ENCODE measurements at regions not wholly inside any gene's neighbourhood (a gene's known extent, or its start where the extent isn't known, plus 50 kb on each side); places are given as distances from the start of the nearest gene placed in this dataset.

GRCh38 chr3:171532294-171532693, 72.1 kb upstream of the TNIK start:
- DNase-seq: no peak
- Histone ChIP-seq H3K14ac (ENCODE audit: low read length) (no peak overlapping the region), H3K27me3 (ENCODE audit: insufficient read depth, low read length) (no peaks in the 10 kb centered on the region), H2AFZ (ENCODE audit: insufficient read depth, low read length, poor library complexity) (no peak overlapping the region), H3K23ac (ENCODE audit: low read length) (no peak overlapping the region), H4K12ac (ENCODE audit: low read depth, low read length) (no peak overlapping the region), H3K4me2 (ENCODE audit: low read length) (no peak overlapping the region), H3K9me3 (ENCODE audit: insufficient read depth, low read depth, low read length) (no peaks in the 10 kb centered on the region), H3K4me3 (ENCODE audit: low read depth, low read length) (no peak overlapping the region), H3K4me1 (ENCODE audit: control insufficient read depth in 1 of 2, insufficient read depth in 2 of 2, low read length in 2 of 2) (no peaks in the 10 kb centered on the region), H3K27ac (ENCODE audit: low read depth, low read length) (no peak overlapping the region), H2BK120ac (ENCODE audit: insufficient read depth, low read length, poor library complexity) (no peak overlapping the region), H2BK5ac (ENCODE audit: low read depth, low read length, poor library complexity) (no peak overlapping the region), H3K79me2 (ENCODE audit: control insufficient read depth, insufficient read depth, low read length, poor library complexity) (no peaks in the 10 kb centered on the region), H3K79me1 (ENCODE audit: low read length) (no peaks in the 10 kb centered on the region), H4K8ac (ENCODE audit: low read depth, low read length) (no peak overlapping the region), H3K36me3 (ENCODE audit: control insufficient read depth in 1 of 2, insufficient read depth in 2 of 2, low read length in 2 of 2) (no peaks in the 10 kb centered on the region), H3K9ac (ENCODE audit: low read length) (no peak overlapping the region), H4K91ac (ENCODE audit: low read depth, low read length) (no peak overlapping the region), H2BK12ac (ENCODE audit: low read length) (no peak overlapping the region), H3K18ac (ENCODE audit: low read length) (no peak overlapping the region), H3K4ac (ENCODE audit: low read depth, low read length) (no peak overlapping the region), H2AK5ac (ENCODE audit: low read length) (no peak overlapping the region)
- WGBS (ENCODE audit: extremely low coverage, insufficient coverage, insufficient read length): no CpG with 5 or more reads among the region's 1 CpG

DNA sequence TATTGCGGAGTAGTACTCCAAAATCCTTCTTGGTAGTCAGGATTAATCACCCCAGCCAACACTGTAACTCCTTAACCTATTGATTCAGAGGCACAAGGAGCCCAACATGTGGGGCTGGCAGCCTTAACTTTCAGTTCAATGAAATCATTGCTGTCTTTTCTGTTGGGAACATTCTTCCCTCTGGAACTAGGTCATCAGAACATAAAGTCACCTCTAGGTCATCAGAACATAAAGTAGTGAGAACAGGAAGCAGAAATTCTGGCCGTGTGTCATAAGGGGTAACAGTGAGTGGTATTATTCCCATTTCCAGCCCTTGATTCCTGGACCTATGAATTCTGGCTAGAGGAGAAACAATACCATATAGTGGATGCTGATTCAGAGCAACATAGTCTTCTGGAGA, 71.5 kb upstream of the TNIK start:
- H3K79me2 ChIP-seq (ENCODE audit: control insufficient read depth, insufficient read depth, low read length, poor library complexity): no peaks in the 10 kb centered on the region
- no peaks in the 10 kb centered on the region for H3K27me3 ChIP-seq (ENCODE audit: insufficient read depth, low read length)
- no peaks in the 10 kb centered on the region for H3K36me3 ChIP-seq (ENCODE audit: control insufficient read depth in 1 of 2, insufficient read depth in 2 of 2, low read length in 2 of 2)
- no peak overlapping the region for H4K12ac ChIP-seq (ENCODE audit: low read depth, low read length)
- WGBS (ENCODE audit: extremely low coverage, insufficient coverage, insufficient read length): no CpG with 5 or more reads among the region's 2 CpGs
- H3K14ac ChIP-seq (ENCODE audit: low read length): no peak overlapping the region
- H2BK120ac ChIP-seq (ENCODE audit: insufficient read depth, low read length, poor library complexity): no peak overlapping the region
- no peaks in the 10 kb centered on the region for H3K9me3 ChIP-seq (ENCODE audit: insufficient read depth, low read depth, low read length)
- no peak overlapping the region for H2BK12ac ChIP-seq (ENCODE audit: low read length)
- no peaks in the 10 kb centered on the region for H3K4me1 ChIP-seq (ENCODE audit: control insufficient read depth in 1 of 2, insufficient read depth in 2 of 2, low read length in 2 of 2)
- H3K23ac ChIP-seq (ENCODE audit: low read length): no peak overlapping the region
- H3K27ac ChIP-seq (ENCODE audit: low read depth, low read length): no peak overlapping the region
- H3K4me3 ChIP-seq (ENCODE audit: low read depth, low read length): no peak overlapping the region
- no peak overlapping the region for H2AK5ac ChIP-seq (ENCODE audit: low read length)
- no peak for DNase-seq
- no peak overlapping the region for H3K9ac ChIP-seq (ENCODE audit: low read length)
- H4K8ac ChIP-seq (ENCODE audit: low read depth, low read length): no peak overlapping the region
- H3K79me1 ChIP-seq (ENCODE audit: low read length): no peaks in the 10 kb centered on the region
- no peak overlapping the region for H2BK5ac ChIP-seq (ENCODE audit: low read depth, low read length, poor library complexity)
- no peak overlapping the region for H2AFZ ChIP-seq (ENCODE audit: insufficient read depth, low read length, poor library complexity)
- no peak overlapping the region for H3K18ac ChIP-seq (ENCODE audit: low read length)
- no peak overlapping the region for H3K4ac ChIP-seq (ENCODE audit: low read depth, low read length)
- H4K91ac ChIP-seq (ENCODE audit: low read depth, low read length): no peak overlapping the region
- no peak overlapping the region for H3K4me2 ChIP-seq (ENCODE audit: low read length)

GRCh38 chr3:171528102-171528501, 67.9 kb upstream of the TNIK start:
- Histone ChIP-seq H3K4me3 (ENCODE audit: low read depth, low read length) (no peak overlapping the region), H3K4ac (ENCODE audit: low read depth, low read length) (no peak overlapping the region), H3K79me1 (ENCODE audit: low read length) (no peaks in the 10 kb centered on the region), H4K12ac (ENCODE audit: low read depth, low read length) (no peak overlapping the region), H3K27ac (ENCODE audit: low read depth, low read length) (no peak overlapping the region), H2AFZ (ENCODE audit: insufficient read depth, low read length, poor library complexity) (no peak overlapping the region), H3K14ac (ENCODE audit: low read length) (no peak overlapping the region), H3K18ac (ENCODE audit: low read length) (no peak overlapping the region), H4K91ac (ENCODE audit: low read depth, low read length) (no peak overlapping the region), H2BK120ac (ENCODE audit: insufficient read depth, low read length, poor library complexity) (no peak overlapping the region), H3K23ac (ENCODE audit: low read length) (no peak overlapping the region), H3K27me3 (ENCODE audit: insufficient read depth, low read length) (no peaks in the 10 kb centered on the region), H2AK5ac (ENCODE audit: low read length) (no peak overlapping the region), H3K36me3 (ENCODE audit: control insufficient read depth in 1 of 2, insufficient read depth in 2 of 2, low read length in 2 of 2) (no peaks in the 10 kb centered on the region), H3K9me3 (ENCODE audit: insufficient read depth, low read depth, low read length) (no peaks in the 10 kb centered on the region), H3K9ac (ENCODE audit: low read length) (no peak overlapping the region), H2BK5ac (ENCODE audit: low read depth, low read length, poor library complexity) (no peak overlapping the region), H3K4me1 (ENCODE audit: control insufficient read depth in 1 of 2, insufficient read depth in 2 of 2, low read length in 2 of 2) (peaks cover 0 to 3% of the 10 kb centered on the region in 2 experiments), H3K79me2 (ENCODE audit: control insufficient read depth, insufficient read depth, low read length, poor library complexity) (no peaks in the 10 kb centered on the region), H4K8ac (ENCODE audit: low read depth, low read length) (no peak overlapping the region), H3K4me2 (ENCODE audit: low read length) (no peak overlapping the region), H2BK12ac (ENCODE audit: low read length) (no peak overlapping the region)
- WGBS (ENCODE audit: extremely low coverage, insufficient coverage, insufficient read length): no CpG with 5 or more reads among the region's 2 CpGs
- DNase-seq: no peak

- Histone ChIP-seq H3K79me2 (ENCODE audit: control insufficient read depth, insufficient read depth, low read length, poor library complexity) (no peaks in the 10 kb centered on the region), H3K79me1 (ENCODE audit: low read length) (no peaks in the 10 kb centered on the region), H2BK120ac (ENCODE audit: insufficient read depth, low read length, poor library complexity) (no peak overlapping the region), H3K4ac (ENCODE audit: low read depth, low read length) (no peak overlapping the region), H2AFZ (ENCODE audit: insufficient read depth, low read length, poor library complexity) (no peak overlapping the region), H3K4me3 (ENCODE audit: low read depth, low read length) (no peak overlapping the region), H3K14ac (ENCODE audit: low read length) (no peak overlapping the region), H2BK12ac (ENCODE audit: low read length) (no peak overlapping the region), H4K8ac (ENCODE audit: low read depth, low read length) (no peak overlapping the region), H3K27me3 (ENCODE audit: insufficient read depth, low read length) (no peaks in the 10 kb centered on the region), H3K18ac (ENCODE audit: low read length) (no peak overlapping the region), H3K27ac (ENCODE audit: low read depth, low read length) (no peak overlapping the region), H3K36me3 (ENCODE audit: control insufficient read depth in 1 of 2, insufficient read depth in 2 of 2, low read length in 2 of 2) (no peaks in the 10 kb centered on the region), H3K9me3 (ENCODE audit: insufficient read depth, low read depth, low read length) (no peaks in the 10 kb centered on the region), H2AK5ac (ENCODE audit: low read length) (no peak overlapping the region), H3K4me1 (ENCODE audit: control insufficient read depth in 1 of 2, insufficient read depth in 2 of 2, low read length in 2 of 2) (peaks cover 0 to 3% of the 10 kb centered on the region in 2 experiments), H4K91ac (ENCODE audit: low read depth, low read length) (no peak overlapping the region), H2BK5ac (ENCODE audit: low read depth, low read length, poor library complexity) (no peak overlapping the region), H3K23ac (ENCODE audit: low read length) (no peak overlapping the region), H3K4me2 (ENCODE audit: low read length) (no peak overlapping the region), H4K12ac (ENCODE audit: low read depth, low read length) (no peak overlapping the region), H3K9ac (ENCODE audit: low read length) (no peak overlapping the region)
- no CpG with 5 or more reads among the region's 1 CpG for WGBS (ENCODE audit: extremely low coverage, insufficient coverage, insufficient read length)
- peak; percentile 13 to 61 for DNase-seq
Observed at GRCh38 chr3:171526869-171527268, 66.7 kb upstream of the TNIK start.
